ENCODE measurements at regions not wholly inside any gene's neighbourhood (a gene's known extent, or its start where the extent isn't known, plus 50 kb on each side); places are given as distances from the start of the nearest gene placed in this dataset.

DNA sequence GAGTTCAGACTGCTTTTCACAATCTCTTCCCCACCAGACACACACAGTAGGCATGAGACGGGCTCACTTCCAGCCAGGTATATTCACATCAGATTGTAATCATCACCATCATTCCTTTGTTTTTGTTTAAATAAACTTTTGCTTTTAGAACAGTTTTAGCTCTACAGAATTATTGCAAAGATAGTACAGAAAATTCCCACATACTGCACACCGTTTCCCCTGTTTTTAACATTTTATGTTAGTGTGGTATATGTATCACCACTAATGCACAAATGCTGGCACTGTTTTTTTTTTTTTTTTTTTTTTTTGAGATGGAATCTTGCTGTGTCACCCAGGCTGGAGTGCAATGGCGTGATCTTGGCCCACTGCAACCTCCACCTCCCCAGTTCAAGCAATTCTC, 83.3 kb upstream of the ANO1 start:
- no peak for DNase-seq

DNA sequence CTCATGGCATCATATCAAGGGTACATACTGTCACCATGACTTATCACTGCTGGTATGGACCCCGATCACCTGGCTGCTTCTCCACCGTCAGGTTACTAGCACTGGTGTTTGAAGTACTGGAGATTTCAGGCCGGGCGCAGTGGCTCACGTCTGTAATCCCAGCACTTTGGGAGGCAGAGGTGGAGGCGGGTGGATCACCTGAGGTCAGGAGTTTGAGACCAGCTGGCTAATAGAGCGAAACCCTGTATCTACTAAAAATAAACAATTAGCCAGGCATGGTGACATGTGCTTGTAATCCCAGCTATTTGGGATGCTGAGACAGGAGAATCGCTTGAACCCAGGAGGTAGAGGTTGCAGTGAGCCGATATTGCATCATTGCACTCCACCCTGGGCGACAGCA, 82.4 kb upstream of the ANO1 start:
- no peak for DNase-seq

DNA sequence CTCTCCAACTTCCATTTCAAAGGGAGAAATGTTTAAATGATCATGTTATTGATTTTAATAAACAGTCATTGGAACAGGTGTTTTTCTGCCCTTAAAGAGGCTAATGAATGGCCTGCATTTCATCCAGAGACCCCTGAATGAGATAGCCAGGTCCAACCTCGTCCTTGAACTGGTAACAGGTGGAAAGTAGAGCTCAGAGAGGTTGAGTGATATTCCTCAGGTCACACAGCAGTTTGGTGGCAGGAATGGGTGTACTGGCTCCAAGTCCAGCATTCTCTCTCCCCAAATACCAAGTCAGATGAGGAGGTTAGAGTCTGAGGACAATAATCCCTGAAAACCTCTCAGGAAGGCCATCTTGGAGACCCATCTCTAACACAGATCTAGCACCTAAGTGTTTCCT, 81.7 kb upstream of the ANO1 start:
- DNase-seq: no peak

DNA sequence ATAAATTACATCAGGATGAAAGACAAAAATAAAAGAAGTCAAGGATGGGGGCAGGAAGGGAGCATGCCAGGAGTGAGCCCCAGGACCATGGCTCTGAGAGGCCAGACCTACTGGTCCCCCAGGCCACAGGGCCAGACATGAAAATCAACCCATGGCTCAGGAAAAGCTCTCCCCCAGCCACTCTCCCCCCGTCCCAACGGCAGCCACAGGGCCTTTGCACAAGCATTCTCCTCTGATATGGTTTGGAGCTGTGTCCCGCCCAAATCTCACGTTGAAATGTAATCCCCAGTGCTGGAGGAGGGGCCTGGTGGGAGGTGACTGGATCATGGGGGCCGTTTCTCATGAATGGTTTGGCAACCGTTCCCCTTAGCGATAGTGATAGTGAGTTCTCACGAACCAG, 80.8 kb upstream of the ANO1 start:
- DNase-seq: no peak

DNA sequence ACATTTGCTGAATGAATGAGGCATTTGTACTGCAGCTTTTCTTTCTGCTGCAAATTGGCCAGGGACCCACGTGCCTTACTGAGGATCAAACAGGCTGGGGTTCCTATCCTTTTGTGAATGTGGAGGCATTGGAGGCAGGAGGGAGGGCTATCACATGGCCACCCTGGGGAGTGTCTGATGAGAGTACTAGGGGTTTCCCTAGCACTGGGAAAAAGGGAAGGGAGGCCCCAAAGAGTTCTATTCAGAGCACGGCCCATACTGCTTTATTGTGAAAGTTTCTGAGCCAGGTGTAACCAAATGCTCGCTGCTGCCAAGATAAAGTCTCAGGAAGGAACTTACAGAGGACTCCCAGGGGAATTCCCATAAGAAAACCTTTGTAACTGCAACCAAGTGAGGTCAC, 78.4 kb upstream of the ANO1 start:
- DNase-seq: no peak

DNA sequence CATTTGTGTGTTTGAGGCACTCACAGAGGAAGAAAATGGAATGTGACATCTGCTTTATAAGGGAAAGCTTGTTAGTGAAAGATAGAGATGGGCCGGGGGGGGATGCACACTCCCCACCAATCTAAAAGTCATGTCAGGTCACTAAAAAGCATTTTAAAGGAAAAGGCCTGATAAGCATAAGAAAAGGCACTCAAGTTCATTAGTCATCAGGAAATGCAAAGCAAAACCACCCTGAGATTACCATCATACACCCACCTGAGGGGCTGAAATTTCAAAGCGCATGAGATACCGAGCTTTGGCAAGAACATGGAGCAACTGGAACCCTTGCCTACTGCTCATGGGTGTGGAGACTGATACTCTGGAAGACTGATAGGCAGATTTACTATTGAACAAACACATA, 77.9 kb upstream of the ANO1 start:
- no peak for DNase-seq

DNA sequence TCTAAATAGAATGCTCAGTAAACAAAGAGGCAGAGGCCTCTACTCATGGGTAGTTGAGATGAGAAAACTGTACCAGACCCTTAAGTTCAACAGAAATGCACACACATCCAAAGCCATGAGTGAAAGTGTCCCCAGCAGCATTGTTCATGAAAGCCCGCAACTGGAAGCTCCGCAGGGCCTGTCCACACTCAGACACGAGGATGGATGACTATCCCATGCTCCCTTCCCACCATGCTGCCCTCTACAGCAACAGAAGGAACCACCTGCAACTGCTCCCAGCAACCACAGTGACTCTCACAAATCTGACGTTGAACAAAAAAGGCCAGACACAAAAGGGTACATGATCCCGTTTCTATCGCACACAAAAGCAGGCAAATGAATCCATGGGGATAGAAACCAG, 76.9 kb upstream of the ANO1 start:
- DNase-seq: no peak

DNA sequence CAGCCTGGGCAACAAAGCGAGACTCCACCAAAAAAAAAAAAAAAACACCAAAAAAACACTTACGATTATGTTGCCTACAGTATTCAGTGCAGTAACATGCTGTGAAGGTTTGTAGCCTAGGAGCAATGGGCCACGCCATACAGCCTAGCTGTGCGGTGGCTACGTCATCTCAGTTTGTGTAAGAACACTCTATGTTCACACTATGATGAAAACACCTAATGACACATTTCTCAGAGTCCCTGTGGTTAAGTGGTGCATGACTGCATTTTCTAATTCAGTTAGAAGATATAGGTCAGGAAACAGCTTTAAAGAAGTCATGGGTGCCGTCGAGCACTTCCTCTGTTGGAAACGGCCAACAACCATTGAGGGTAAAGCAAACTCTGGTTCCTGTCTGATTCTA, 75.7 kb upstream of the ANO1 start:
- DNase-seq: no peak

DNA sequence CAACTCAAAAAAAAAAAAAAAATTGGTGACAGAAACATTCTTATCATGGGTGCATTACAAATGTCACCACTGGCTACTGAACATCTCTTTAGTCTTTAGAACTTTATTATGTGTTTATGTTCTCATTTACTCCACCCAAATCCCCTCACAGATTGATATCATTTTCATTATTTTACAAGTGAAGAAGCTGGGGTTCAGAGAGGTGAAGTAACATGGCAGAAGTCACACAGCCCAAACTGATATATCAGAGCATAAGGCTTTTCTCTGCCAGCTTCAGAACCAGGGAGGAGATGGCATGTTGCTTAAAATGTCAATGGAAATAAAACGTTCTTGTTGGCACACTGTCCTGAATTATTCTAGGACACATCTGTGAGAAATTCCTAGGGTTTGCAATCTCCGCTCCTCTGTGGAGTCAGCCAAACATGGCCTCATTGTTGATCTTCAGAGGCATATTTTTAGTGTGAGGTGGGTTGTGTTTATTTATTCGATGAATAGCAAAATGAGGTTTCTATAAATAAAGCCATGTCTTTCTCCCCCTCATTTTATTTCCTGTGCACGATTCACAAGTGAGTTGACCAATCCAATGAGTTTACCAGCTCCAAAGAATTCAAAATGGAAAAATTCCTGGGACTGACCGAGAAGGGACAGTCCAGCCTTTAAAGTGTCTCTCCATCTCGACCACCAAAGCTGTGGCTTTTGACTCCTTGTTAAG, 72.9 kb upstream of the ANO1 start:
- no peak for DNase-seq

DNA sequence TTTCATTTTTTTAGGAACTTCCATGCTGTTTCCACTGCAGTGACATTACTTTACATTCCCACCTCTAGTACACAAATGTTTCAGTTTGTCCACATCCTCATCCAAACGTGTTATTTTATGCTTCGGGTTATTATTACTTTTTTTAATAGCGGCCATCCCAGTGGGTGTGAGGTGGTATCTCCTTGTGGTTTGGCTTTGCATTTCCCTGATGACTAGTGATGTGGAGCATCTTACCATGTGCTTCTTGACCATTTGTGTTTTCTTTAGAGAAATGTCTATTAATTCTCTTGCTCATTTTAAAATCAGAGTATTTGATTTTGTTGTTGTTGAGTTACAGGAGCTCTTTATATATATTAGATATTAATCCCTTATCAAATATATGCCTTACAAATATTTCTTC, 70.3 kb upstream of the ANO1 start:
- no peak for DNase-seq

DNA sequence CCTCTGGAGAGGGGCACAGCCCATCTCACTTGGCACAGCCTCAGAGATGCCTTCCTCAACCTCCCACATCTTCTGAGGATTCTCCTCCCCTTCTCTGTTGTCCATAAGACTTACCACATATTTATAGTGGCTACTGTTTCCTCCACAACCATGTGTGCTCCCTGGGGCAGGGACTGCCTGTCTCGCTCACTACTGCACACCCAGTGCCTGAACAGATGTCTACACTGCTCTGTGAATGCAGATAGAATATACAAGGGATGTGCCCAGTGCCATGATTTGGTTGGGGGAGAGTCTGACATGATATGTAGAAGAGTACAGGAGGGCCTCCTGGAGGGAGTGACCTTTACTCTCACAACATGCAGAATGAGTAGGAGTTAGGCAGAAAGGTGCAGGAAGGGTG, 67.3 kb upstream of the ANO1 start:
- DNase-seq: no peak

DNA sequence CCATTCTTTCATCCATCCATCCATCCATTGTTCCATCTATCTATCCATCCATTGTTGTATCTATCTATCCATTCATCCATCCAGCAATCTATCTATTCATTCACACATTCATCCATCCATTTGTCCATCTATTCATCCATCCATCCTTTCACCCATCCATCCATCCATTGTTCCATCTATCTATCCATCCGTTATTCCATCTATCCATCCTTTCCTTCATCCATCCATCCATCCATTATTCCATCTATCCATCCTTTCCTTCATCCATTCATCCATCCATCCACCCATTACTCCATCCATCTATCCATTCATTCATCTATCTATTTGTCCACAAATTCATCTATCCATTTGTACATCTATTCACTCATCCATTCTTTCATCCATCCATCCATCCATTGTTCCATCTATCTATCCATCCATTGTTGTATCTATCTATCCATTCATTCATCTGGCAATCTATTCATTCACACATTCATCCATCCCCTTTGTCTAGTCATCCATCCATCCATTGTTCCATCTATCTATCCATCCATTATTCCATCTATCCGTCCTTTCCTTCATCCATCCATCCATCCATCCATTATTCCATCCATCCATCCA, 65.9 kb upstream of the ANO1 start:
- DNase-seq: no peak

DNA sequence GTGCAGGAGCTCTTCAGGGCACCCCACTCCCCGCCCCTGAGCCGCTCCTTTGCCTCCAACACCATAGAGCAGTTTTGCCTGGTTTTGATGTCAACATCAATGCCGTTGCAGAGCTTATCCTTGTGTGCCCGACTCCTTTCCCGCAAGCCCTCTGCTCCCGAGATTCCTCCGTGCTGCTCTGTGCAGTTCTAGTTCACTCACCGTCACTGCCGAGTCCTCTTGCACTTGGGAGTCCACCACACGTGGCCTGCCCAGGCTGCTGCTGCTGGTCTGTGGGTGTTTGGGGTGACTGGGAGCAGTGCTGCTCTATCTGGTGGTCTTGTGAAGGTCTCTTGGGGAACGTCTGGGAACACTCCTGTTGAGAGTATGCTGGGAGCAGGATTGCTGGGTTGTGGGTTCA, 63.8 kb upstream of the ANO1 start:
- no peak for DNase-seq

DNA sequence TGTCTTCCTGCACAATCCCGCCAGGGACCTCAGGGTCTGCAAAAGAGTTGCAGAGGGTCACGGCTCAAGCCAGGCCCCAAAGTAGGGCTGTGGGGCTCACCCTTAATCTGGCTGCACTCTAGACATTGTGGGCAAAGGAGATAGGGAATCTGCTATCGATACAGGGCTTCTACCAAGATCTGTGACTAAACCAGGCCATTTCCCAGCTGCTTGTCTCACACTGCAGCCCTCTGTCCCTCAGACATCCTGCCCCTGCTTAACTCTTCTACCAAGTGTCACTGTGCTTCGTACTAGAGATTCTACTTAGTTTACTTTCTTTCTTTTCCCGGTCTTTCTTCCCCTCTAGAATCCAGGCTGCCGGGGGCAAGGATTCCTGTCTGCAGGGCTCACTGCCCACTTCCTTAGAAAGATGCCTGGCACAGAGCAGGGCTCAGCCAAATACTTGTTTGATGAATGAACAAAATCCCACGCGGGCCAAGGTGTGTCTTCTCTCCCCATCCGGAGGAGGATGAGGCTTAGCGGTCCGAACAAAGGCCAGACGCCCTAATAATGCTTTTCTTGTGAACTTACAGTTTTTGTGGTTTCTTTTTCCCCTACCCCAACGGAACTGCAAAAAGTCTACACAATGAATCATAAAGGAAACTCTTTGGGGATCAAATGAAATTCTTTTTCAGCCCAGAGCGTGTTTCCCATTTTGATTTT, 61.3 kb upstream of the ANO1 start:
- no peak for DNase-seq

DNA sequence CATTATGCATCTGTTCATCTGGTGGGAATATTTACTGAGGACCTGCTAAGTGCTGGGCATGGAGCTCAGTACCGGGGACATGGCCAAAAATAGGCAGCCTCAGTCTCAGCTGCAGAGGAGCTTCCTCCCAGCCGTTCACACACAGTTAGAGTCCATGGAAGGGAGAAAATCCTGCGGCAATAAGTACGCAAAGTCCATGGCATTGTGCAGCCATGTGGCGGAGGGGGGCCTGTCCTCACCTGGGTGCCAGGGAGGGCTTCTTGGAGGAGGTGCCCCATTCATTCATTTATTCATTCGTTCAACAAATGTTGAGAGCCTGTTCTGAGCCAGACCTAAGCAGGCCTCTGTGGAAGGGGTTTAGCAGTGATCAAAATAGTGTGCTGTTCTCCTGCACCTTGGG, 59.3 kb upstream of the ANO1 start:
- DNase-seq: no peak

DNA sequence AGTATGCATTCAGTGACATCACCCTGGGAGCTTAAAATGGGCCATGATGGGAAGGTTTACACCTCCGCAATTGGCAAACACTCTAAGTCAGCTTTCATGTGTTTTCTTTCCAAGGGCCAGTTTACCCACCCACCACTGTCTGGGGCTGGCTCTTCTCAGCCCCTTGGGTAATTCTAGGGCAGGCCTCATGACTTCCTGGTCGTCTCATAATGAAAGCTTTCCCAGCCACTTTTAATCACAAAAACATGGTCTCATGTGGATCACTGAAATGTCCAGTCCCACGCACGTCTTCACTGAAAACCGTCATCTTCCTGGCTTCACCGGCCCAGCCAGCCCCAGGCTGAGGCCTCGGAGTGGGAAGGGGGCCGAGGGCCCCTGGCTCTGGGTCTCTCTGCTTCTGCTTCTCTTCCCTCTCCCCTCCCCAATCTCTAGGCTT, 58.5 kb upstream of the ANO1 start:
- DNase-seq: no peak

DNA sequence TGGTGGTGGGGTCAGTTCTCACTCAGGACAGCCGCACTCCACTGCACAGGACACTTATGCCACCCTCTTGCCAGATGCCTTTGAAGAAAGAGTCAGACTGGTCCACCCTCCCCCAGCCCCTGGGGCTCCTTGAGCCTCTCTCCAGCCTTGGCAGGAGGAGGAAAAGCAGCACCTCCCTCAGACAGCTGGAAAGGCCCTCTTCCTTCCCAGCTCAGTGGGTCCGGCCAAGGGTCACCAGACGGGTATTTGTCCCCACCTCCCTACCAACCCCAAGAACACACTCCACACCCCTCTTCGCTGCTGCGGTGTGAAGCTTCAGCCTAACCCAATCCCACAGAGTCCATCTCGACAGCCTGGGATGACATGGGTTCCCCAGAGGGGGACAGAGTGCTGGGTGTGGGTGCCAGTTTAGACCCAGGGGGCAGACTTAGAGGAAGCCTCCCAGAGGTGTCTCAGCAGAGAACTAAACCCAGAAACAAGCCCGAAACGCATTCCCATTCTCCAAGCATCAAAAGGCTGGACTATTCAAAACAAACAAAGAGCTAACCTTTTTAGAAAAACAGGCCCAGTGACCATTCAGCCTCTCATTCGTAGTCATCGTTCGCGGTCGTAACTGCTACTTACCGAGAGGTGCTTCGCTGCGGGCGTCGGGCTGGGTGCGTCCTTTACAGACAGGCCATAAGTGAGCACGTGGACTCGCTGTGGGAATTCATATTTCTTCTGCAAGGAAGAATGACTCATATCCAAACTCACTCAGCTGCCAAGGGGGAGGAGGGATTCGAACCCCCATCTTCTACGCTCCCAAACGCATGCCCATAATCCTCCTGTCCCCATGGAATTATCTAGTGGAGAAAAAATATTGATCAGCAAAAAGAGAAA, 57.5 kb upstream of the ANO1 start:
- no peak for DNase-seq

DNA sequence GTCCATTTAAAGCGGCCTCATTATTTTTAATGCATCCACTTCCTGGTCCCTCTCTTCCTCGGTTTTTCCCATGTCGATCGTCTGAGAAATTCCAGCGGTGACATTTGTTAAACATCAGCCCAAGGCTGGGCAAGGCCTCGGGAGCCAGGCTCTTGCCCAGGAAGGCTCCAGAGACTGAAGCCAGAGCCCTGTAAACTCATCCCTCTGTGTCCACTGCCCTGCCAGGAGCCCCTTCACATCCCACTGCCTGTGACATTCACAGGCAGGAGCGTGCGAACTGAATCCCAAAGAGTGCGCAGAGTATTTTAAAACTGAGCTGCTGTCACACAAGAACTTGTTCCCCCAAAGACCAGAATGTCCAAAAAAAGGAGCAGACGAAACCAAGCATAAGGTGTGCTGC, 56.5 kb upstream of the ANO1 start:
- DNase-seq: no peak

DNA sequence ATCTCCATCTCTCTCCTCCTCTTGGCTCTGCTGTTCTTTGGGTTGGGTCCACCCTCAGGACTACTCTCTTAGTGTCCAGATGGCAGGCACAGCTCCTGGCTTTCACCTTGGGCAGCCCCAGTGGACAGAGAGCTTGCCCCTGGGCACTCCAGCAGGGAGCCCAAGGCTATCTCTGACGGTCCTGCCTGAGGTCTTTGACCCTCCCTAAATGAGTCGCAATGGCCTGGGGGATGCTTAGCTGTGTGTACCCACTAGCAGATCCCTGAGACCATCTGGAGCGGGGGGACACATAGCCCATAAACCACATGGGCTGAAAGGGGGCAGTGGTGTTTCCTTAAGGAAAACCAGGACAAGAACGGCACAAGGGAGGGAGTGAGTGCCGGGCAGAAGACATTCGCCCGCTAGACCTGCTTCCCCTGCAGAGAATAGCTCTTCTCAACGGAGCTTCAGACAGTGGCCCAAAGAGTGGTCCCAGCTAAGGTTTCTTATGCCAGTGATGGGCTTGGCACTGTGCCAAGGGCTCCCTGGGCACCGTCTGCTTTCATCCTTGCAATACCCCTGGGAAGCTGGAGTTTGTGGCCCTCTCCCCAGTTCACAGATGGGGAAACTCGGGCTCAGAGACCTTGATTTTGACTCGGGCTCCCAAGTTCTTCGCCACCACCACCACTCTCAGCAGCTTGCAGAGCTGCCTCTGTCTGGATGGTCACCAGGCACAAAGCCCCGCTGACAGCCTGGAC, 53.9 kb upstream of the ANO1 start:
- DNase-seq: no peak

DNA sequence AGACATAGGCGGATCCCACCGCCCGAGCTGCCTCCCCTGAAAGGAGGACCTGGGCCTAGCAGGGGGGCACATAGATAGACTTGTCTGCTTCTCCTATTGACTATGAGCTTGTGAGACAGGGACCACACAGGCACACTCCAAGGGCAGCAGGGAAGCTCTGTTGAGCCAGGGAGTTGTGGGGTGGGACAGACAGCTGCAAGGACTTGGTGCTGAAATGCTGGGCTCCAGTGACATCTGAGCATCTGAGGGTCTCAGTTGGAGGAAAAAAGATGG, 53.4 kb upstream of the ANO1 start:
- DNase-seq: no peak

DNA sequence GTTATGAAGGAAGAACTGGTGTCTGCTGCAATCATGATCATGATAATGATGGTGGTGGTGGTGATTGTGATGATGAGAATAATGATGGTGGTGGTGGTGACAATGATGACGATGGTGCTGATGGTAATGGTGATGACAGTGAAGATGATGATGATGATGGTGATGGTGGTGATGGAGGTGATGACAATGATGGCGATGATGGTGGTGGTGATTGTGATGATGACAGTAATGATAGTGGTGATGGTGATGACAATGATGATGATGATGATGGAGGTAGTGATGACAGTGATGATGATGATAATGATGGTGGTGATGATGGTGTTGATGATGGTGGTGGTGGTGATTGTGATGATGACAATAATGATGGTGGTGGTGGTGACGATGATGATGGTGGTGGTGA, 52.8 kb upstream of the ANO1 start:
- no peak for DNase-seq

DNA sequence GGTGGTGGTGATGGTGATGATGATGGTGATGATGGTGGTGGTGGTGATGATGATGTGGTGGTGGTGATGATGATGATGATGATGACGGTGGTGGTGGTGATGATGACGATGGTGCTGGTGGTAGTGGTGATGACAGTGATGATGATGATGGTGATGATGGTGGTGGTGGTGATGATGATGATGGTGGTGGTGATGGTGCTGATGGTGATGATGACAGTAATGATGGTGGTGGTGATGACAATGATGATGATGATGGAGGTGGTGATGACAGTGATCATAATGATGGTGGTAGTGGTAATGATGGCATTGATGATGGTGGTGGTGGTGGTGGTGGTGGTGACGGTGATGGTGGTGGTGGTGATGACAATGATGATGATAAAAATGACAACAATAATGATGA, 52.1 kb upstream of the ANO1 start:
- DNase-seq: no peak
